Adrenal gland (tissue), 5 donors: ENCODE measurements at regions not wholly inside any gene's neighbourhood (a gene's known extent, or its start where the extent isn't known, plus 50 kb on each side); places are given as distances from the start of the nearest gene placed in this dataset.

Experiments
- CTCF ChIP-seq, 6 experiments: fragments of 450-650 bp in 4 of 6; fragments of 200-600 bp in 2 of 6; sonication (generic) in 1 of 6; IDR thresholded peaks; 1 replicate in 5 of 6; 2 replicates in 1 of 6; pipeline versions ENCODE4 v1.5.1 to v1.8.0; 2016 to 2021; ENCODE audit warnings: antibody characterized with exemption in 6 of 6, mild to moderate bottlenecking in 2 of 6, moderate library complexity in 1 of 6
- POLR2A ChIP-seq, 2 donors: fragments of 450-650 bp; IDR thresholded peaks; one replicate each; pipeline ENCODE4 v1.6.1; 2017; ENCODE audit warnings: antibody characterized with exemption in 2 of 2, mild to moderate bottlenecking in 2 of 2, moderate library complexity in 1 of 2
- donor health status: DM: no; HTN: no; CAD: no.

GRCh38 chrX:106323357-106323756 lies 155.3 kb downstream of the PWWP3B start:
- no peak for TF ChIP-seq CTCF (IDR thresholded peaks at IDR 0.05)
- no peak for TF ChIP-seq POLR2A (IDR thresholded peaks at IDR 0.05)
